IMR-90 (cell line): ENCODE measurements at regions not wholly inside any gene's neighbourhood (a gene's known extent, or its start where the extent isn't known, plus 50 kb on each side); places are given as distances from the start of the nearest gene placed in this dataset.

Experiments used
- ATAC-seq: fragments of 200-7000 bp; cut with Tn5 transposase; 2 replicates; pipeline ENCODE4 v1.9.1; 2020; ENCODE audit warnings: low read depth, mild to moderate bottlenecking, moderate library complexity
- BruUV-seq: library from RNA; stranded (reverse); fragments of 400-500 nt; replicated peaks from 2 replicates; lab custom pipeline; 2021; lab: Mats Ljungman, UMichigan
- CTCF ChIA-PET: fragments of 300-600 bp; formaldehyde crosslinking; extraction: SDS; loops from one replicate; lab custom pipeline; 2021; ENCODE audit warnings: antibody characterized with exemption; lab: Yijun Ruan, JAX
- POLR2A ChIA-PET: fragments of 300-600 bp; sonication (Branson Sonifier 250); formaldehyde crosslinking; loops from one replicate; lab custom pipeline; 2022; ENCODE audit warnings: antibody characterized with exemption; ENCODE audit not compliant: unreplicated experiment; lab: Charles Lee
- DNase-seq: peaks from one replicate; pipeline ENCODE4 v3.0.0; 2013
- H2AFZ ChIP-seq: replicated peaks from 2 replicates; pipeline ENCODE3; 2013; ENCODE audit warnings: low read length, mild to moderate bottlenecking; ENCODE audit not compliant: poor library complexity
- H2AK5ac ChIP-seq: 2 replicates; pipeline ENCODE4 v1.6.1; 2013; ENCODE audit warnings: low read depth, low read length, inconsistent platforms
- H2AK9ac ChIP-seq: replicated peaks from 2 replicates; pipeline ENCODE3; 2013; ENCODE audit warnings: mild to moderate bottlenecking, low read depth, low read length, moderate library complexity; ENCODE audit not compliant: poor library complexity
- H2BK120ac ChIP-seq: 2 replicates; pipeline ENCODE4 v1.6.1; 2013; ENCODE audit warnings: low read depth, low read length, inconsistent platforms
- H2BK15ac ChIP-seq: 3 replicates; pipeline ENCODE4 v1.6.1; 2013; ENCODE audit warnings: low read depth, low read length, inconsistent platforms
- H2BK20ac ChIP-seq: 2 replicates; pipeline ENCODE4 v1.6.1; 2013; ENCODE audit warnings: low read depth, mild to moderate bottlenecking, inconsistent platforms, low read length, moderate library complexity
- H2BK5ac ChIP-seq: 2 replicates; pipeline ENCODE4 v1.6.1; 2013; ENCODE audit warnings: mild to moderate bottlenecking, low read depth, low read length, inconsistent platforms; ENCODE audit not compliant: poor library complexity, severe bottlenecking
- H3K14ac ChIP-seq: replicated peaks from 2 replicates; pipeline ENCODE4 v1.6.1; 2013; ENCODE audit warnings: low read depth, low read length, inconsistent platforms
- H3K18ac ChIP-seq: 2 replicates; pipeline ENCODE4 v1.6.1; 2013; ENCODE audit warnings: low read depth, low read length, control low read depth
- H3K23ac ChIP-seq: 2 replicates; pipeline ENCODE4 v1.6.1; 2013; ENCODE audit warnings: low read depth, low read length, inconsistent platforms
- H3K27ac ChIP-seq: 2 replicates; pipeline ENCODE4 v1.5.1; 2013; ENCODE audit warnings: mild to moderate bottlenecking, control low read depth, low read length; ENCODE audit not compliant: insufficient read depth
- H3K27me3 ChIP-seq: 2 replicates; pipeline ENCODE4 v1.6.1; 2013; ENCODE audit warnings: low read length; ENCODE audit not compliant: control insufficient read depth, insufficient read depth
- H3K36me3 ChIP-seq: 2 replicates; pipeline ENCODE4 v1.6.1; 2013; ENCODE audit warnings: low read length, mixed read lengths; ENCODE audit not compliant: control insufficient read depth, insufficient read depth
- H3K4ac ChIP-seq: 2 replicates; pipeline ENCODE4 v1.6.1; 2013; ENCODE audit warnings: low read depth, low read length, inconsistent platforms
- H3K4me1 ChIP-seq: 2 replicates; pipeline ENCODE4 v1.6.1; 2013; ENCODE audit warnings: low read length, mixed read lengths; ENCODE audit not compliant: control insufficient read depth, insufficient read depth
- H3K4me2 ChIP-seq: 2 replicates; pipeline ENCODE4 v1.6.1; 2013; ENCODE audit warnings: low read depth, mild to moderate bottlenecking, control low read depth, low read length, moderate library complexity
- H3K4me3 ChIP-seq: 2 replicates; pipeline ENCODE4 v1.5.1; 2013; ENCODE audit warnings: low read depth, mild to moderate bottlenecking, control low read depth, low read length, moderate library complexity; ENCODE audit not compliant: insufficient read depth
- H3K56ac ChIP-seq: 2 replicates; pipeline ENCODE4 v1.6.1; 2013; ENCODE audit warnings: low read length, inconsistent platforms; ENCODE audit not compliant: insufficient read depth; ENCODE audit errors: extremely low read depth
- H3K79me1 ChIP-seq, 2 experiments: 2 replicates each; pipeline ENCODE4 v1.6.1; 2013; ENCODE audit warnings: low read length in 2 of 2, inconsistent platforms in 1 of 2, low read depth in 1 of 2
- H3K9ac ChIP-seq: 2 replicates; pipeline ENCODE4 v1.6.1; 2013; ENCODE audit warnings: low read depth, low read length, control low read depth
- H3K9me1 ChIP-seq: 2 replicates; pipeline ENCODE4 v1.6.1; 2013; ENCODE audit warnings: low read length, inconsistent platforms; ENCODE audit not compliant: insufficient read depth
- H3K9me3 ChIP-seq: 2 replicates; pipeline ENCODE4 v1.6.1; 2013; ENCODE audit warnings: low read length; ENCODE audit not compliant: control insufficient read depth, insufficient read depth
- H4K20me1 ChIP-seq: 2 replicates; pipeline ENCODE4 v1.6.1; 2013; ENCODE audit warnings: low read length, inconsistent platforms; ENCODE audit not compliant: insufficient read depth
- H4K5ac ChIP-seq: 2 replicates; pipeline ENCODE4 v1.6.1; 2013; ENCODE audit warnings: mild to moderate bottlenecking, low read depth, low read length, control low read depth
- H4K8ac ChIP-seq, 2 experiments: 2 replicates each; pipeline ENCODE4 v1.6.1; 2013; ENCODE audit warnings: low read depth in 2 of 2, low read length in 2 of 2, control low read depth in 1 of 2, inconsistent platforms in 1 of 2
- H4K91ac ChIP-seq: 2 replicates; pipeline ENCODE4 v1.6.1; 2013; ENCODE audit warnings: low read depth, low read length, inconsistent platforms; ENCODE audit not compliant: insufficient read depth
- BHLHE40 ChIP-seq: fragments of 150-350 bp; IDR thresholded peaks from 2 replicates; pipeline ENCODE4 v1.6.1; 2016; ENCODE audit warnings: mild to moderate bottlenecking, low read depth, low read length
- CEBPB ChIP-seq: IDR thresholded peaks from 2 replicates; pipeline ENCODE4 v1.6.1; 2012; ENCODE audit warnings: low read depth, low read length, improper control_type of control experiment
- CHD1 ChIP-seq: IDR thresholded peaks from 2 replicates; pipeline ENCODE4 v1.6.1; 2012; ENCODE audit warnings: low read depth, low read length, improper control_type of control experiment
- CTCF ChIP-seq: conservative IDR thresholded peaks from 2 replicates; pipeline ENCODE4 v1.5.1; 2012; ENCODE audit warnings: mild to moderate bottlenecking, low read depth, low read length, improper control_type of control experiment
- ELK1 ChIP-seq: fragments of 150-350 bp; IDR thresholded peaks from 2 replicates; pipeline ENCODE4 v1.6.1; 2016; ENCODE audit warnings: low read depth, mild to moderate bottlenecking, low read length, moderate library complexity, borderline replicate concordance
- FOS ChIP-seq: fragments of 150-350 bp; IDR thresholded peaks from 2 replicates; pipeline ENCODE4 v1.6.1; 2016; ENCODE audit warnings: low read depth, low read length
- MAFK ChIP-seq: IDR thresholded peaks from 2 replicates; pipeline ENCODE4 v1.6.1; 2012; ENCODE audit warnings: low read depth, low read length, improper control_type of control experiment
- MAZ ChIP-seq: IDR thresholded peaks from 2 replicates; pipeline ENCODE4 v1.6.1; 2012; ENCODE audit warnings: low read depth, mild to moderate bottlenecking, low read length, improper control_type of control experiment, moderate library complexity, borderline replicate concordance
- MXI1 ChIP-seq: IDR thresholded peaks from 2 replicates; pipeline ENCODE4 v1.6.1; 2012; ENCODE audit warnings: low read depth, mild to moderate bottlenecking, low read length, moderate library complexity, borderline replicate concordance
- NFE2L2 ChIP-seq: fragments of 150-350 bp; IDR thresholded peaks from 2 replicates; pipeline ENCODE4 v1.6.1; 2016; ENCODE audit warnings: low read depth, mild to moderate bottlenecking, low read length
- POLR2A ChIP-seq: IDR thresholded peaks from 2 replicates; pipeline ENCODE4 v1.6.1; 2012; ENCODE audit warnings: mild to moderate bottlenecking, low read depth, low read length
- RAD21 ChIP-seq: IDR thresholded peaks from 2 replicates; pipeline ENCODE4 v1.6.1; 2012; ENCODE audit warnings: low read length, improper control_type of control experiment
- RCOR1 ChIP-seq: IDR thresholded peaks from 2 replicates; pipeline ENCODE4 v1.6.1; 2012; ENCODE audit warnings: mild to moderate bottlenecking, low read length, improper control_type of control experiment; ENCODE audit not compliant: insufficient replicate concordance
- RFX5 ChIP-seq: IDR thresholded peaks from 2 replicates; pipeline ENCODE4 v1.8.0; 2012; ENCODE audit warnings: low read depth, mild to moderate bottlenecking, low read length, moderate library complexity
- SMC3 ChIP-seq: fragments of 150-350 bp; IDR thresholded peaks from 2 replicates; pipeline ENCODE4 v1.6.1; 2016; ENCODE audit warnings: low read depth, mild to moderate bottlenecking, antibody characterized with exemption, low read length, moderate library complexity
- WGBS, 2 experiments: methylation state at CpG; one replicate each; pipeline versions ENCODE4 v1.1.5 to v1.1.7; 2013; ENCODE audit warnings: missing lambda C conversion rate in 2 of 2; ENCODE audit not compliant: insufficient read length in 1 of 2; ENCODE audit errors: extremely low coverage in 2 of 2; 5-methylcytosine and 5-hydroxymethylcytosine counted together
- dilution Hi-C: fragments of 300-500 bp; cut with HindIII; formaldehyde crosslinking; loops from one replicate; pipeline ENCODE4 v1.14.3; 2018; ENCODE audit warnings: low sequenced_read_pairs; ENCODE audit not compliant: unreplicated experiment
- in situ Hi-C: fragments of 300-500 bp; cut with MboI; formaldehyde crosslinking; loops from 3 replicates; pipeline ENCODE4 v1.14.3; 2019; ENCODE audit warnings: low sequenced_read_pairs, inconsistent platforms, mixed read lengths
- intact Hi-C: fragments of 100-400 bp; cut with micrococcal nuclease; formaldehyde crosslinking; loops from 2 replicates; pipeline ENCODE4 v1.10.0; 2022
- TF ChIP-seq, protein P1 (sequence below): fragments of 150-350 bp; IDR thresholded peaks from 2 replicates; pipeline ENCODE4 v1.6.1; 2017; ENCODE audit warnings: mild to moderate bottlenecking, antibody characterized with exemption, low read length, low read depth

- no CpG with 5 or more reads among the region's 1 CpG for WGBS, 2 experiments
Measured at GRCh38 chr4:106629268-106629625, 260.7 kb upstream of the GIMD1 start.

More at GRCh38 chr4:106629268-106629625, 260.7 kb upstream of the GIMD1 start:
- no peak for ATAC-seq
- Histone ChIP-seq H2BK5ac (no peak overlapping the region), H2BK20ac (no peak overlapping the region), H3K23ac (no peak overlapping the region), H3K4me3 (no peak overlapping the region), H4K20me1 (no peaks in the 10 kb centered on the region), H4K91ac (no peak overlapping the region), H3K56ac (no peak overlapping the region), H4K8ac (no peak overlapping the region), H3K18ac (no peak overlapping the region), H2AFZ (no peak overlapping the region), H2AK5ac (no peak overlapping the region), H3K9ac (no peak overlapping the region), H2BK15ac (no peak overlapping the region), H3K9me1 (no peaks in the 10 kb centered on the region), H2BK120ac (no peak overlapping the region), H3K4me2 (no peak overlapping the region), H3K79me1 (no peaks in the 10 kb centered on the region), H2AK9ac (no peak overlapping the region), H3K4me1 (no peaks in the 10 kb centered on the region), H3K27me3 (no peaks in the 10 kb centered on the region), H3K27ac (no peak overlapping the region), H3K9me3 (no peaks in the 10 kb centered on the region), H4K5ac (no peak overlapping the region), H3K14ac (no peak overlapping the region), H3K36me3 (no peaks in the 10 kb centered on the region), H3K4ac (no peak overlapping the region)
- in situ Hi-C loops (no loop called here), dilution Hi-C loops (no loop called here), intact Hi-C loops (no loop called here)
- BruUV-seq: no TSS peak
- TF ChIP-seq, protein P1, sequence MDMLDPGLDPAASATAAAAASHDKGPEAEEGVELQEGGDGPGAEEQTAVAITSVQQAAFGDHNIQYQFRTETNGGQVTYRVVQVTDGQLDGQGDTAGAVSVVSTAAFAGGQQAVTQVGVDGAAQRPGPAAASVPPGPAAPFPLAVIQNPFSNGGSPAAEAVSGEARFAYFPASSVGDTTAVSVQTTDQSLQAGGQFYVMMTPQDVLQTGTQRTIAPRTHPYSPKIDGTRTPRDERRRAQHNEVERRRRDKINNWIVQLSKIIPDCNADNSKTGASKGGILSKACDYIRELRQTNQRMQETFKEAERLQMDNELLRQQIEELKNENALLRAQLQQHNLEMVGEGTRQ: no peak
- no peak for TF ChIP-seq POLR2A
- TF ChIP-seq SMC3: no peak
- no peak for TF ChIP-seq MAFK
- no peak for TF ChIP-seq CTCF
- TF ChIP-seq MAZ: no peak
- TF ChIP-seq RFX5: no peak
- TF ChIP-seq NFE2L2: no peak
- TF ChIP-seq FOS: no peak
- TF ChIP-seq BHLHE40: no peak
- no peak for TF ChIP-seq ELK1
- no peak for TF ChIP-seq RCOR1
- TF ChIP-seq CEBPB: no peak
- TF ChIP-seq RAD21: no peak
- no peak for TF ChIP-seq CHD1
- TF ChIP-seq MXI1: no peak
- DNase-seq: no peak
- ChIA-PET POLR2A (no interaction called here), CTCF (interaction anchor here (0.7 kb wide), 1 partner anchor 96 kb away, joined by 3 read pairs; no protein-coding TSS in a partner anchor)
